ENCODE measurements at regions not wholly inside any gene's neighbourhood (a gene's known extent, or its start where the extent isn't known, plus 50 kb on each side); places are given as distances from the start of the nearest gene placed in this dataset.

DNA sequence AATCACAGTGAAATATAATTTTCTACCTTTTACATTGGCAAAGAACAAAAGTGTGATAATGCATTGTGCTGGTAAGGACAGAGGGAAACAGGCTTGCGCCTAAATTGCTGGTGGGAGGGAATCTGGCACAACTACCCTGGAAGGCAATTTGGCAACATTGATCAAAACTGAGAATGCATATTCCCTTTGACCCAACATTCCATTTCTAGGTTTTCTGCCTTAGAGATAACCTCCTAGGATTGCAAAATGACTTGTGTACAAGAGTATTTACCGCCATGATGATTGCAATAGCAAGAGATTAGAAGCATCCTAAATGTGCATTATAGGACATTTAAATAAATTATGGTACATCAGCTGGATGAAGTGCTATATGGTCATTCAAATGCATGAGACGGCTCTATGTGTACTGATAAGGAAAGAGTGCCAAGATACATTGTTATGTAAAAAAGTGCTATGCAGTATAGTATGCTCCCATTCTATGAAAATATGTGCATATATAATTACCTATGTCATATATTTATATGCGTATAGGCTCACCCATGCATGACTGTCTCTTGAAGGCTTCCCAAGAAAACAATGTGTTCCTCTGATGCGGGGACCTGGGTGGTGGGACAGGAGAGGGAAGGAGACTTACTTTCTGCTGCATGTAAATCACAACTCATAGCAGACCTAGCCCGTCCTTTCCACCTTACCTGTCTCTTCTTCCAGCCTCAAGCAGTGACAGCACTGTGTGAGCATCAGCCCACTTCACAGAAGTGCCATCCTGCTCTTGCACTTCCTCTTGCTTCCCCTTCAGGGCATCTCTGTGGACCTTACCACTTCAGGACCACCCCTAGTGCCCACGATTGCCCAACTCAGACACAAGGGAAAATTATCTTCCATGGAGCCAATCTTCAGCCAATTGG is 249.9 kb upstream of the TLE3 start:
- DNase-seq (ENCODE audit: low read depth in 2 of 2): no peak

DNA sequence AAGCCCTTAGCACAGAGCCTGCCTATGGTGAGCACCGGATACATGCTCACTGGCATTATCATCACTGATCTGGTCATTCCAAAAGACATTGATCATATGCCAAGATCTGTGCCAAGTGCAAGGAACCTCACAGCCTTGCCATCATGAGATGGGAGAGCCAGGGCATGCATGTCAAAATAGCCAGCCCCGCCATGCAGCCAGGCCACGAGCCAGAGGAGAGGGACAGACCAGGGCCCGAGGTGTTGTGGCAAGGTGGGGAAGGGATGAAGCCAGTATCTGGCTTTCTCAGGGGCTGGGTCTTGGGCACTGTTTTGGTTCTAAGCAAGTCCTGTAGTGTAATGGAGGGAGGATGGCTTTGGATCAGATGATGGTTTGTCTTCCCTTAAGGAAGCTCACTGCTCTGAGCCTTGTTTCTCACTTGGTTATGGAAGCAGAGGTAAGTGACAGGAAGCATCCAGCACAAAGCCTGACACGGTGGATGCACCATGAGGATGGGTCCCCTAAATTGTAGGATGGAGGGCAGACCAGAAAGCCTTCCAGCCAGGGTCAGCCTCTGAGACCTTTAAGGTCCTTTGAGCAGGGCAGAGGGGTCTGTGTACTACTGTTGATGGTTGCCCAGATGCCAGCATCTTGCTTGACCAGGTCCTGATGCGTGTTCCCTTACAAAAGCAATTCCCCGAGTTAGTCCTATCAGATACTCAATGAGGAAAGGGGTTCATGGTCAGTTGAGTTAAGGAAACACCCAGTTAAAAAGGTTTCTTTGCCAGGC is 247.7 kb upstream of the TLE3 start:
- no peak for DNase-seq (ENCODE audit: low read depth in 2 of 2)

DNA sequence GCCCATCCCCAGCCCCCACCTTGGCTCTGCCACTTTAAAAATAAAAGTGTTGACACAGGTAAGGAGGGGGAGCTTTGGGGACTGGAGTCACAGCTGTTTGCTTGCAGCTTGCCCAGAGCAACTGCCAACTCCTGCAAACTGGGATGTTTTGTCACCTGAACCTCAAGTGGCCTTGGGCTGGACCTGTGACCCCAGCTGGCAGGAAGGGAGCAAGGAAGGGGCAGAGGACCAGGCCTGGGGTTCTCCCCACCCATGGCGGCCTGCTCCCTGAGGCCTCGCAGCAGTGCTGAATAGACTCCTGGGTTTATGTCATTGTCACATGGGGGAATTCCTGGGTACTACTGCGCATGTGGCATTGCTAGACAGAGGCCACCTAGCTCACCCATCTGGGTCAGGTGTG is 246.9 kb upstream of the TLE3 start:
- no peak for DNase-seq (ENCODE audit: low read depth in 2 of 2)

DNA sequence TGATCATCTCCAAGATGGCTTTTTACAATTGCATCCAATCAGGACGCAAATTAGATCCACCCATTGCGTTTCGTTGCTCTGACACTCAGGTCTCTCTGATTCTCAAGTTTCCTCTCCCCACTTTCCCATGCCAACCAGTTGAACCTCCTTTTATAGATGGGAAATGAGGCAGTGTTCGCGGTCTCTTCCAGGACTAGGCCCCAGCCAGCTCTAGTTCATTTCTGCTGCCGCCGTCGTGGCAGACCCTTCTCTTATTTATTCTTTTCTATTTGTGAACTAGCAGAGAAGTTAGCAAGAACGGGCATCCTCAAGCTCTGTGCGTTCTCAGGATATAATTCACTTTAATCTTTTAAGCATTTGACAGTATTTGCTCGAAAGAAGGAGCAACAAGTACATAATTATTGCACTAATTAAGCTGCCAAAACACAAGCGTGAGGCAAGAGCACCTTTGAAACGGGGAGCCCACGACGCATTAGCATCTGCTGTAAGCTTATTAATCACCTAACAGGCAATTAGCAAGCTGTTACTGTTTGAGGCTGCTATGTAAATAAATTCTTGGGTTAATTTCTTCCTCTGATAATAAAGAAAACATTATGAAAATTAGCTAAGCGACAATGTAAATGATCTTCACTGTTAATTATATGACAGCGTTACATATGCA is 246.4 kb upstream of the TLE3 start:
- DNase-seq (ENCODE audit: low read depth in 2 of 2): no peak

DNA sequence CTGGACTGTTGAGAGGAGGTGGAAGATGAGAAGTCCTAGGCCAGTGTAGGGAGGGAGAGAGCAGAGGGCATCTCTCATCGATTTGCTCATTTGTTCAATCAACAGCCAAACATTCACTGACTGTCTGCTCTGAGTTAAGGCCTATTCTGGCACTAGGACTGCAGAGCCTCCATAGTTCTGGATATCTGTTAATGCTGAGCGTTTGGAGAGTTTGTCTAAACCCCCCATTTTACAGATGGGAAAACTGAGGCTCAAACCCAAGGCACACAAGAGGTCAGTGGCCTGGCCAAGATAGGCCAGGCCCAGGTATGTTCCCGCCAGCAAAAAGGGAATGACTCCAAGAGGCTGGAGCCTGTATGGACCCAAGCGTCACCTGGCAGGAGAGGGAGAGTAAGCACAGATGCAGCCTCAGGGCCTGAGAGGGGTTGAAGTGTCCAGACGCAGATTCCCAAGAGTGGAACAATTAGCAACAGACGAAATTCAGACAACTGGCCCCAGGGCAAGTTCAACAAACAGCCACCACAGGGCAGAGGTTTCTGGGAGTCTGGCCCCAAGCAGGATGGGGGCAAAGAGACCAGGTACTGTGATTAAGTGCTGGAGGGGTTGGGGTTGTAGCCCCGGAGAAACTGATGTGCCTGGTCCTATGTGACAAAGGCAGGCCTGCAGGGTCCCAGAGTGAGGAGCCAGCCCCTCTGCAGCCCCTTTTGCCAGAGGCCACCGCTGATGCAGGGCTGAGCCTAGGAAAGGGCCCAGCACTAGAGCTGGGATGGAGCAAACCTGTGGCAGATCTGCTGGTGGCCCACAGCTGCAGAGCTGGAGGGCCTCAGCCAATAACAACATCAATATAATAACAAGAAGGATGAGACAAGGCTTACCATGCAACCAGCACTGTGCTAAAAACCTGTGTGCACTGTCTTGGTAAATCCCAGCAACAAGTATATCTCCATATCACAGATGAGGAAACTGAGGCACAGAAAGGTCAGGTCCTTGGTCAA is 245.1 kb upstream of the TLE3 start:
- no peak for DNase-seq (ENCODE audit: low read depth in 2 of 2)

DNA sequence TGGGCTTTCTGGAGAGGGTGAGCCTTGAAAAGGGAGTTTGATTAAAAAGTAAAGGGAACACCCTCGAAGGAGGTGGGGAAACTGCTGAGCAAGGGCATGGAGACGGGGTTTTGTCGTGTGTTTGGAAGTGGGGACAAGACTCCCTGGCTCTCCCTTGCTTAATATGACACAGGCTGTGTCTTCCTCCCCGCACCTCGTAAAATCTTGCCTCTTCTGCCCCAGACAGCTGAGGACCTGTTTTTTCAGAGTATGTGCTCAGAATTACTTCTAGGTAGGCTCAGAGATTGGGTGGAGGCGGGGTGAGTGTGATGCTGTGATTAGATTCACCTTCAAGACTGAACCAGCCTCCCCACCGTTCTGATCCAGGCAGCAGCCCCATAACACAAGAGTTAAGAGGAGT is 244.4 kb upstream of the TLE3 start:
- no peak for DNase-seq (ENCODE audit: low read depth in 2 of 2)

DNA sequence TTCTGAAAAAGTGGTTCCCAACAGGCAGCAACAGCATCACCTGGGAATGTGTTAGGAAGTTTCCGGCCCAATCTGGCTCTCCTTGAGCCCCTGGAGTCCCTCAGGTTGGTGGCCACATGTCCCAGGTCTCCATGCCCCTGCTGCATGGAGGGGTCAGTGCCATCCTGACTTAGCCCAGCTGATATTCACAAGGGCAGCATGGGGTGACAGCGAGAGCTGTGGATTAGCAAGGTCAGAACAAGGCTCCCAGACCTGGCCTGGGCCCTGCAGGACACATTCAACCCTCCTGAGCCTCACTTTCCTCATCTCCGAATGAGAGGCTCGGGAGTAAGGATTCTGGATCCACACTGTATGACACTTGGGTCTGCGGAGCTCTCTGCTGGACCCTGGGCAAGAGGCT is 243.8 kb upstream of the TLE3 start:
- no peak for DNase-seq (ENCODE audit: low read depth in 2 of 2)

DNA sequence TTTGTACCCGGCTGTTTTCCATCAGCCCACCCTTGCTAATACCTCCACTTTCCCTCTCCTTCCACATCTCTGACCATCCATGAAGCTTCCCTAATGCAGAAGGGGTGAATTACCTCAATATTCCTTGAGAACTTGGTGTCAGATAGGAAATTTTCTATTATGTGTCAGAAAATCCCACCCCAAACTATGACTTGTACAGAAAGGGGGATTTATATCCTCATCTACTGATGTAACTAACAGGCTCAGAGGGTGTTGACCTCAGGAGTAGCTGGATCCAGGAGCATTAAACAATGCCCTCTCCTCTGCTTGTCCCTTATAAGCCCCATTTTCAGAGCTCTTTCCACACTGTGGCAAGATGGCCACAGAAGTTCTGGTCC is 242.8 kb upstream of the TLE3 start:
- DNase-seq (ENCODE audit: low read depth in 2 of 2): no peak

DNA sequence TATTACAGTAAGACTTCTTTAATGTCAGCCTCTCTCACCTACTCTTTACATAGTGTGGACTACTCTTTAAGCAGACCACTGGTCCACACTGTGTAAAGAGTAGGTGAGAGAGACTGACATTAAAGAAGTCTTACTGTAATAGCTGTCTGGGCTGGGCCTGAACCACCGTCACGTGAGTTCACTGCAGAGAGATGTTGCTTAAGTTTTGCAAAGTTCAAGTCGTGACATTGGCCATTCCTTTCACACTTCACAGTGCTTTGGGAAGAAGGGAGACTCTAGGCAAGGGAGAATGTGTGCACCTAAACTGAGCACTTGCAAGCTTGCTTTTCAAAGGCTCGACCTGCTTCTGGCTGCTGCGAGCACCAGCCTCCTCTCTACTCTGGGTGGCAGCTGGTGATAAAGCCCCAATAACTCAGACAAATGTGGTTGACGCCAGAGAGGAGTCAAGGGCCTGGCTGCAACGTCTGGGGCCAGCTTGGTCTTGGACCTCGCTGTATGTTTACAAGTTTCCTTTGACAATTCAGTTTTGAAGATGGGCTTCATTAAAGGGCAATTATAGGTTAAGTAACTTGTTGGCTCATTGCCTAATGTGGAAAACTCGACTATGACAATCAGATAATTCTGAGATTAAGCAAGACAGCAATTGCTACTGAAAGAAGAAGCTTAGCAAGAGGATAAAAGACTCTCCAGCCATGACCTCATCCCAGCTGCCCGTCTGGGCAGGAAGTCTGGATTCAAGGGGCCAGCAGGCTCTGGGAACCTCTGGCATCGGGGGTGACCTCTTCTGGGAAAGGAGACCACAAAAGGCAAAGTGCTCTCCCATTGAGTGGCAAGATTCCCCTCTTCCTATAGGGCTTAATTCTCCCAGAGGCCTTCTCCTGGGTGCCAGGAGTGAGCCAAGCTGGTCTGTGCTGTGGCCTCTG is 242.1 kb upstream of the TLE3 start:
- DNase-seq (ENCODE audit: low read depth in 2 of 2): no peak

DNA sequence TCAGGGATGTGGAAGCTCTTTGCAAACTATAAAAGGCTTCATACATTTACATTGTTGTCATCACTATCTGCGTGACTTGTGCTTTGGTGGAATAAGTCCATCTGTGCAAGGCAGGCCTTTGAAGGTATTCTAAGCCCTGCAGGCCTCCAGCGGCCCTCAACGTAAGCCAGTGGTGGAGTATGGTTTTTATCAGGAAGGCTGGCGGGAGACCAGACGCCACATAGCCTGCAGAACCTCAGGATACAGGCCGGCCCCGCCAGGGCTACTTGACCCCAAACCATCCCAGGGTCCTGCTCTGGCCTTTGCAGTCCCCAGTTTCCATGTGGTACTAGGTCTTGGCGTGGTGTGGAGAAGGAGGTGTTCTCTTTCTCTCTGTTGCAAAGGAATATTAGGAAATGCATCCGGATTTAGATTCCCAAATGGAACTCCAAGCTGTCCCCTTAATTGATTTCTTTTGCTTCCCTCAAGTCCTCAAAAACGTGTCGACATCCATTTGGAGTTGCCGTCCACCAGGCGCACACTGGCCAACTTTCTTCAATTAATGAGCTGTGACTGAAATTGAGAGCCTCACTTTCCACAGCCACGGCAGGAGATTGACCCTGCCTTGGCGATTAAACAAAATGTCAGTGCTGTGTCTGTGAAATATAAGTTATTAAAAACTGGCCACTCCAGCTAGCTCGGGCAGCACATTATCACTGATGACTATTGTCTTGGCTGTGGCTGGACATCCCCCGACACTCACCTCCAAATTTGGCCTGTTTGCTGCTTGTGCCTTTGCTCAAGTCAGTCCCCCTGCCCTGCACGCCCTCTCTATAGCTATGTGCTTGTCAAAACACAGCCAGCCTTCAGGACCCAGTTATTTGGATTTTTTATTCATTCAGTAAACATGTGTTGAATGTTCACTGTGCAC is 239.8 kb upstream of the TLE3 start:
- no peak for DNase-seq (ENCODE audit: low read depth in 2 of 2)

DNA sequence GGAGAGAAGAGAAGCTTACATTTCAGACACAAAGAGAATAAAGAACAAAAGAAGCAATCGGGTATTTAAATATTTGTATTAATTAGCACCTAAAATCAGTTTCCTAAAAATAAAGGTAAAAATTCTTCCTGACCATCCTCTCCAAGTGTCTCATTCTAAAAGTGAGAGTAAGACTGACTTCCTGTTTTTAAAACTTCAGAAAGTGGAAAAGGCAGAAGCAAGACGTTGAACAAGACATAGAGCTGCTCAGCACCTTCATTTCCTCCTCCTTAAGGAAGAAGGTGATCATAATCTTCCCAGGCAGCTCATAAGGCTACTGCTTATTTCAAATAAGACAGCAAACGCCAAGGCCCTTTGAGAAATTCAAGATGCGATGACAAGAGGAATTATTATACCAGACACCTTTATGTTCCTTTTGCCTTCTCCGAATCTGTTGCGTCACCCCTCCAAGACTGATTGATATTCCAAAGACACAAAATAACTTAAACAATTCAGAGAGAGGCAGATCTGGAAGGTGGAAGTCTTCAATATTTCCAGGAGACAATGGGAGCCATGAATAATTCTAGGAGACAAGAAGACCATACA is 238.8 kb upstream of the TLE3 start:
- no peak for DNase-seq (ENCODE audit: low read depth in 2 of 2)

DNA sequence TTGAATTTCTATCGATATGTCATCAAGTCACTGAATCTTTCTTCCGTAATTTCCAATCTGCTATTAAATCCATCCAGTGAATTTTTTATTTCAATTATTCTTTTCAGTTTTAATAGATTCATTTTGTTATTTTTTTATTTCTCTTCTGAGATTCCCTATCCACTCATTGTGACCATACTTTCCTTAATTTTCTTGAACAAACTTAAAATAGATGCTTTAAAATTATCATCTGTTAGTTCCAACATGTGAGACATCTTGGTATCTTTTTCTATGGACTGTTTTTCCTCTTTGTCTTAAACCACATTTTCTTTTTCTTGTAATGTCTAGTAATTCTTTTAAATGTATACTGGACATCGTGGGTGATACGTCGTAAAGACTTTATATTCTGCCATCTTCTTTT is 236.6 kb upstream of the TLE3 start:
- DNase-seq (ENCODE audit: low read depth in 2 of 2): no peak

DNA sequence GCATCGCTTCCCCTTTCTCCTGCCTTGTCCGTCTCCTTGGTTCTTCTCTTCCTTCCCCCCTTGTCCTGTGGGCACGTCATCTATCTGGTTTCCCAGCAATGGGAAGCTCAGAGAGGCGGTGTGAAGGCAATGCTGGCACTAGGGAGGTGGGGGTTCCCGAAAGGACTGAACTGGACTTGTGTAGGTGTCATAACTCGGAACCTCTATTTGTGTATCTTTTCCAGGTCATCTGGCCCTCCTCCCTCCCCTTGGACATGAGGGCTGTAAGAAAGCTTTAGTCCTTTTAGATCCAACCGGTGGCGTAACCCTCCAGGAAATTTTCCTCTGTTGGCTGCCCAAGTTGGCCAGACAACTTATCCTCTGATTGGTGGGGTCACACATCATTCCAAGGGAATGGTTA is 231.5 kb upstream of the TLE3 start:
- DNase-seq (ENCODE audit: low read depth in 2 of 2): no peak

DNA sequence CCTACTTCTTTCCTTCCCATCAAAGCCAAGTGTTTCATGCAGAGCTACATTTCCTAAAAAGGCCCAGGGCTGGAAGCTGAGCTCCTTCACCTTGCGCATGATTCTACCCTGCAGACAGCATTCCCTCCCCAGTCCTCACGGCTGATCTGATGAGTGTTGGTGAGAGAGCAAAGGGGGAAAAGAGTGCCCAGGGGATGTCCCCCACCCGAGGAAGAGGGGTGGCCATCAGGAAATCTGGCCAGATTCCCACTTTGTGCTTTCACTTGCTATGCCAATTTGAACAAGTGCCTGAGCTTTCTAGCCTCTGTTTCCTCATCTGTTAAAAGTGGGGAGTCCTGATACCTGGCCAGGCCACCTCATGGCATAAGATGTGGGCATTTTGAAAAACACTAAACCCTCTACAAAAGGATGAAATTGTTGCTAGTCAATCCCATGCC is 231.0 kb upstream of the TLE3 start:
- no peak for DNase-seq (ENCODE audit: low read depth in 2 of 2)

DNA sequence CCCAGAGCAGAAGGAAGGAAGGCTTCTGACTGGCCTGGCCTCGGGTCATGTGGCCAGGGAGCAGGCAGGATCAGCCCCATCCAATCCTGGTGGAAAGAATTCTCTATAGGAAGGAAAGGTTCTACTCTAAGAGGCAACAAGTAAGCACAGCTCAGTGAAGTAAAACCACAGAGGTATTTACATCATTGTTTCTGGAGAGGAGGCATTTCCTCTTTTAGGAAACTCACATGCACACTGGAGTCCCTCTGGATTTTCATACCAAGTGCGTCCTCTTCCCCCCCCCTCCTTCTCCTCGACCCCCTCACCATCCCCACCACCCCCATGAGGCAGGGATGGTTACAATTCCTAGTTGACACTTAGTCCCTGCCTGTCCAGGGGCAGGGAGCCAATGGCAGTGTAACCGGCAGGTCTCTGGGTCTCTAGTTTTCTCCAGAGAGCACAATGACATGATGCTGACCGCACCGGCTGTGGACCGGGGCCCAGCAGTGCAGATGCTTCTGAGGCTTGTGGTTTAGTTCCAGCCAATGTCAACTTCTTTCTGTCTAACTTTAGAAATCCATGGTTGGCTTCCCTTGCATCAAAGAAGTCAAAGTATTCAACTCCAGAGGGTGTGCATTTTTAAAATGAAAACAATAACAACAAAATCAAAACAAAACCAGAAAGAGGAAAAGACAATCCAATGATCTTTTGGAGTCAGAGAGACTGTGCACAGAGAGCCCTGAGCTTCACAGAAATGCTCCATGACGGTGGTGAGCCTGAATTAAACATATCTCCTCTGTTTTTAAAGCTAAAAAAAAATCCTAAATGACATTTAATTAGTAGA is 230.3 kb upstream of the TLE3 start:
- no peak for DNase-seq (ENCODE audit: low read depth in 2 of 2)

DNA sequence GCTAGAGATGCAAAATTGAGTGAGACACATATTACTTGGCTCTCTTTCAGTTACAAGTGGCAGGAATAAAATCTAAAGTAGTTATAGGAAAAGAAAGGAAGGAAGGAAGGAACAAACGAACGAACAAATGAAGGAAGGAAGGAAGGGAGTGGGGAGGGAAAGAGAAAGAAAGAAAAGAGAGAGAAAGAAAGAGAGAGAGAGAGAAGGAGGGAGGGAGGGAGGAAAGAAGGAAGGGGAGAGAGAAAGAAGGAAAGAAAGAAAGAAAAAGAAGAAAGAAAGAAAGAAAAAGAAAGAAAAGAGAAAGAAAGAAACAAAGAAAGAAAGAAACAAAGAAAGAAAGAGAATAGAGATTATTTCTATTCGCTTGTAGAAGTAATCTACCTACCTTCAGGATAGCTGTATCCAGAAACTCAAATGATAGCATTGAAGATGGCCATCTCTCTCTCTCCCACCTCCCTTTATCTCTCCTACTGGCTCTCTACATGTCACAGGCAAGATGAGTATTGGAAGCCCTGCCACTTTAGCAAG is 229.7 kb upstream of the TLE3 start:
- no peak for DNase-seq (ENCODE audit: low read depth in 2 of 2)

Data from stimulated activated CD4-positive, alpha-beta T cell treated with anti-CD3 and anti-CD28 coated beads, Interleukin-12 subunit alpha, Interleukin-12 subunit beta, amount 100 ng/mL, for 24 hours (primary cell).